ENCODE measurements at regions not wholly inside any gene's neighbourhood (a gene's known extent, or its start where the extent isn't known, plus 50 kb on each side); places are given as distances from the start of the nearest gene placed in this dataset.

DNA sequence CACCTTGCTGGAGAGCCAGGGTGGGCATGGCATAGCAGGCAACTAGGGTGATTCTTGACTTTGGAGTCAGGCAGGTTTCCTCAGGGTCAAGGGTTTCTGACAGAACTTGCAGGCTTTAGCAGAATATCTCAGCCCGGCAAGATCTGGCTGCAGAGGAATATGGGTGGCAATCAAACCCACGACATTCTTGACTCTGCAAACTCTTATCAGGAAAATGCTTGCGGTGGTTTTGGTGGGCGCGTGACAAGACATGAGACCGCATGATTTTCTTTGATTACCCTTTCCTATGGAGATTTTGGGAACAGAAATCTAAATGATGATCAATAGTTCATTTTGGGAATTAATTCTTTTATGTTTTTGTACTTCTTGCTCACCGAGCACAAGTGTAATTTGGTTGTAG, 449.5 kb downstream of the VRK1 start:
- H3K27me3 ChIP-seq (ENCODE audit: control insufficient read depth, insufficient read depth, low read length) = no peaks in the 10 kb centered on the region
- no peaks in the 10 kb centered on the region for H3K4me1 ChIP-seq (ENCODE audit: control insufficient read depth, insufficient read depth, low read length)
- H3K36me3 ChIP-seq (ENCODE audit: insufficient read depth, low read length) = no peaks in the 10 kb centered on the region

DNA sequence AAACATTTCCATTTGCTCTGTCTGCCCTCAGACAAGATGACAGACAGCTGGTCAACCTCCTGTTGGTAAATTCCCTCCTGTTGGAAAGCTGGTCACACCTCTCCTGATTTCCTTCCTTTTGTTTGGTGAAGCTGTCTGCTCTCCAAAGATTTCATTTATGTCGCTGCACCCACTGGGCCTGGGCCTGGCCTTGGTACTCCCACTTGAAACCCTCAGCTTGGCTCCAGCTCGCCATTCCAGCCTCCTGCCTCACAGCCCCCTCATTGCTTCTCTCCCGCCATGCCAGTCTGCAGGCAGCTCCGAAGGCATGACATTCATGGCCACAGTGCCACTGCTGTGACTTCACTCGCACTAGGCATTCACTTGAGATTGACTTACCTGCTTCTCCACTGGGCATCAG, 451.8 kb downstream of the VRK1 start:
- Histone ChIP-seq H3K4me2 (ENCODE audit: low read length) (no peak overlapping the region), H3K4me1 (ENCODE audit: control insufficient read depth, insufficient read depth, low read length) (no peaks in the 10 kb centered on the region)

More for the DNA sequence above, 449.5 kb downstream of the VRK1 start:
- Histone ChIP-seq H3K9ac (ENCODE audit: low read depth, low read length) (no peak overlapping the region), H3K4me2 (ENCODE audit: low read length) (no peak overlapping the region), H3K9me3 (replicated peaks; ENCODE audit: low read length) (peaks cover 8% of the 10 kb centered on the region), H3K4me3 (ENCODE audit: low read length) (no peak overlapping the region)

GRCh38 chr14:97250931-97251330, 453.7 kb downstream of the VRK1 start:
- no peaks in the 10 kb centered on the region for H3K4me1 ChIP-seq (ENCODE audit: control insufficient read depth, insufficient read depth, low read length)
- no peaks in the 10 kb centered on the region for H3K27me3 ChIP-seq (ENCODE audit: control insufficient read depth, insufficient read depth, low read length)
- H3K4me3 ChIP-seq (ENCODE audit: low read length) = no peak overlapping the region
- H3K36me3 ChIP-seq (ENCODE audit: insufficient read depth, low read length) = no peaks in the 10 kb centered on the region
- H3K4me2 ChIP-seq (ENCODE audit: low read length) = no peak overlapping the region
- H3K9me3 ChIP-seq (replicated peaks; ENCODE audit: low read length) = peaks cover 8% of the 10 kb centered on the region
- H3K9ac ChIP-seq (ENCODE audit: low read depth, low read length) = no peak overlapping the region

More for the DNA sequence above, 451.8 kb downstream of the VRK1 start:
- Histone ChIP-seq H3K36me3 (ENCODE audit: insufficient read depth, low read length) (no peaks in the 10 kb centered on the region), H3K9ac (ENCODE audit: low read depth, low read length) (no peak overlapping the region), H3K9me3 (replicated peaks; ENCODE audit: low read length) (peaks cover 8% of the 10 kb centered on the region), H3K27me3 (ENCODE audit: control insufficient read depth, insufficient read depth, low read length) (no peaks in the 10 kb centered on the region), H3K4me3 (ENCODE audit: low read length) (no peak overlapping the region)

DNA sequence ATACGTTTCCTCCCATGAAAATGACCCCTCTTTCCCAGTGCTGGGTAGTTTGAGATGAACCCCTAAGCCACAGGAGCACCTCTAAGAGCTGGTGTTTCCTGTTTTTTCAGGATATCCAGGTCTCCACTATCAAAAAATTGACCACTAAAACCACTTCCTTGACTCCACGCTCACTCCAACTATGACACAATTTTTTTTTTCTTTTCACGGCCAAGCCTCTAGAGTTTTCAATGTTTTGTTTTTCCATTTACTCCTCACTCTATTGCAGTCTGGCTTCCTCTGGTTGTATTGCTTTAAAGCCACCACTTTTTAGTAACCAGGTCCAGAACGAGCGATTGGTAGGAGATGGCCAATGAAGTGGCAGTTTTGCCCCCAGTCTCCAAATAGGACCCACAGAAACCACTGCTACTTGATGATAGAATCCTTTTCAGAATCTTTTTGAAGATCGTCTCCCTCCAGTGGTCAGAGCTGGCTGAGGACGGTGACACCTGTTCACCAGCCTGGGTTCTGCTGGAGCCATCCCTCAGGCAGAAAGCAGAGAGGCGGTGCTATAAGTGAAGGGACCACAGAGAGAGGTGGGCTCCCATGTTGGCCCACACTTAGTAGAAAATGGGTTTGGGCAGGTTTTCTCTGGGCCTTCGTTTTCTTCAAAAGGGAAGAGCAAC, 454.4 kb downstream of the VRK1 start:
- Histone ChIP-seq H3K4me2 (ENCODE audit: low read length) (no peak overlapping the region), H3K4me1 (ENCODE audit: control insufficient read depth, insufficient read depth, low read length) (no peaks in the 10 kb centered on the region), H3K4me3 (ENCODE audit: low read length) (no peak overlapping the region), H3K9ac (ENCODE audit: low read depth, low read length) (no peak overlapping the region), H3K9me3 (replicated peaks; ENCODE audit: low read length) (peaks cover 3% of the 10 kb centered on the region), H3K36me3 (ENCODE audit: insufficient read depth, low read length) (no peaks in the 10 kb centered on the region), H3K27me3 (ENCODE audit: control insufficient read depth, insufficient read depth, low read length) (no peaks in the 10 kb centered on the region)

DNA sequence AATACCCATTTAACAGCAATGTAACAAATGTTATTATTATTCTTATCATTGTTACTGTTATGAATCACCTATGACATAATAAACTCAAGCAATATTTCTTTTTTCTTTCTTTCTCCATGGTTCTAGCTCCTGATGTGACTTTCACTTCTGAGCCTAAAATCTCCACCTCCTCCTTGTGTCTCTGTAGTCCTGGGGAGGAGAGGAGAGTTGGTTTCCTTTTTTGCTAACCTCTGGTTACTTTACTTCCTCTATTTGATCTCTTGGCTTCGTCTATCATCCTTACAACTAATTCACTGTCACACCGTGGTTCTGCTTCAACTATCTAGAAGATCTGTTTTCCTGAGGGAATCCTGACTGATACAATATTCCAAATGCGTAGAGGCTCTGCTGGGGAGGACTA, 456.6 kb downstream of the VRK1 start:
- Histone ChIP-seq H3K4me3 (ENCODE audit: low read length) (no peak overlapping the region), H3K9ac (ENCODE audit: low read depth, low read length) (no peak overlapping the region), H3K36me3 (ENCODE audit: insufficient read depth, low read length) (no peaks in the 10 kb centered on the region), H3K4me2 (ENCODE audit: low read length) (no peak overlapping the region), H3K9me3 (replicated peaks; ENCODE audit: low read length) (peaks cover 2% of the 10 kb centered on the region), H3K4me1 (ENCODE audit: control insufficient read depth, insufficient read depth, low read length) (no peaks in the 10 kb centered on the region), H3K27me3 (ENCODE audit: control insufficient read depth, insufficient read depth, low read length) (no peaks in the 10 kb centered on the region)

- H3K4me3 ChIP-seq (ENCODE audit: low read length) = no peak overlapping the region
- no peak overlapping the region for H3K9ac ChIP-seq (ENCODE audit: low read depth, low read length)
- no peaks in the 10 kb centered on the region for H3K36me3 ChIP-seq (ENCODE audit: insufficient read depth, low read length)
- H3K4me1 ChIP-seq (ENCODE audit: control insufficient read depth, insufficient read depth, low read length) = no peaks in the 10 kb centered on the region
- no peak overlapping the region for H3K4me2 ChIP-seq (ENCODE audit: low read length)
- no peaks in the 10 kb centered on the region for H3K27me3 ChIP-seq (ENCODE audit: control insufficient read depth, insufficient read depth, low read length)
- peaks cover 16% of the 10 kb centered on the region for H3K9me3 ChIP-seq (replicated peaks; ENCODE audit: low read length)
Measured at GRCh38 chr14:97262336-97262735, 465.2 kb downstream of the VRK1 start.

- H3K4me2 ChIP-seq (ENCODE audit: low read length) = no peak overlapping the region
- no peak overlapping the region for H3K9ac ChIP-seq (ENCODE audit: low read depth, low read length)
- H3K9me3 ChIP-seq (replicated peaks; ENCODE audit: low read length) = peaks cover 12% of the 10 kb centered on the region
Measured at GRCh38 chr14:97264516-97265230, 467.5 kb downstream of the VRK1 start.

GRCh38 chr14:97266653-97267052, 469.5 kb downstream of the VRK1 start:
- Histone ChIP-seq H3K36me3 (ENCODE audit: insufficient read depth, low read length) (no peaks in the 10 kb centered on the region), H3K9me3 (replicated peaks; ENCODE audit: low read length) (peaks cover 26% of the 10 kb centered on the region), H3K4me3 (ENCODE audit: low read length) (no peak overlapping the region), H3K4me1 (ENCODE audit: control insufficient read depth, insufficient read depth, low read length) (no peaks in the 10 kb centered on the region), H3K4me2 (ENCODE audit: low read length) (no peak overlapping the region), H3K9ac (ENCODE audit: low read depth, low read length) (no peak overlapping the region), H3K27me3 (ENCODE audit: control insufficient read depth, insufficient read depth, low read length) (no peaks in the 10 kb centered on the region)

More at GRCh38 chr14:97264516-97265230, 467.5 kb downstream of the VRK1 start:
- no peak overlapping the region for H3K4me3 ChIP-seq (ENCODE audit: low read length)
- no peaks in the 10 kb centered on the region for H3K36me3 ChIP-seq (ENCODE audit: insufficient read depth, low read length)
- H3K27me3 ChIP-seq (ENCODE audit: control insufficient read depth, insufficient read depth, low read length) = no peaks in the 10 kb centered on the region
- H3K4me1 ChIP-seq (ENCODE audit: control insufficient read depth, insufficient read depth, low read length) = no peaks in the 10 kb centered on the region

GRCh38 chr14:97267509-97267908, 470.3 kb downstream of the VRK1 start:
- Histone ChIP-seq H3K4me1 (ENCODE audit: control insufficient read depth, insufficient read depth, low read length) (no peaks in the 10 kb centered on the region), H3K36me3 (ENCODE audit: insufficient read depth, low read length) (no peaks in the 10 kb centered on the region), H3K27me3 (ENCODE audit: control insufficient read depth, insufficient read depth, low read length) (no peaks in the 10 kb centered on the region), H3K9ac (ENCODE audit: low read depth, low read length) (no peak overlapping the region), H3K4me2 (ENCODE audit: low read length) (no peak overlapping the region), H3K4me3 (ENCODE audit: low read length) (no peak overlapping the region), H3K9me3 (replicated peaks; ENCODE audit: low read length) (peaks cover 27% of the 10 kb centered on the region)

GRCh38 chr14:97268097-97268496, 470.9 kb downstream of the VRK1 start:
- peaks cover 27% of the 10 kb centered on the region for H3K9me3 ChIP-seq (replicated peaks; ENCODE audit: low read length)
- no peaks in the 10 kb centered on the region for H3K27me3 ChIP-seq (ENCODE audit: control insufficient read depth, insufficient read depth, low read length)
- H3K4me2 ChIP-seq (ENCODE audit: low read length) = no peak overlapping the region
- no peaks in the 10 kb centered on the region for H3K4me1 ChIP-seq (ENCODE audit: control insufficient read depth, insufficient read depth, low read length)
- H3K9ac ChIP-seq (ENCODE audit: low read depth, low read length) = no peak overlapping the region
- H3K4me3 ChIP-seq (ENCODE audit: low read length) = no peak overlapping the region
- no peaks in the 10 kb centered on the region for H3K36me3 ChIP-seq (ENCODE audit: insufficient read depth, low read length)

GRCh38 chr14:97270308-97270707, 473.1 kb downstream of the VRK1 start:
- no peaks in the 10 kb centered on the region for H3K4me1 ChIP-seq (ENCODE audit: control insufficient read depth, insufficient read depth, low read length)
- H3K9me3 ChIP-seq (replicated peaks; ENCODE audit: low read length) = peaks cover 25% of the 10 kb centered on the region
- H3K27me3 ChIP-seq (ENCODE audit: control insufficient read depth, insufficient read depth, low read length) = no peaks in the 10 kb centered on the region
- no peak overlapping the region for H3K4me3 ChIP-seq (ENCODE audit: low read length)
- H3K36me3 ChIP-seq (ENCODE audit: insufficient read depth, low read length) = no peaks in the 10 kb centered on the region
- no peak overlapping the region for H3K4me2 ChIP-seq (ENCODE audit: low read length)
- H3K9ac ChIP-seq (ENCODE audit: low read depth, low read length) = no peak overlapping the region

- Histone ChIP-seq H3K9me3 (replicated peaks; ENCODE audit: low read length) (peaks cover 23% of the 10 kb centered on the region), H3K4me1 (ENCODE audit: control insufficient read depth, insufficient read depth, low read length) (no peaks in the 10 kb centered on the region), H3K36me3 (ENCODE audit: insufficient read depth, low read length) (no peaks in the 10 kb centered on the region), H3K27me3 (ENCODE audit: control insufficient read depth, insufficient read depth, low read length) (no peaks in the 10 kb centered on the region), H3K4me2 (ENCODE audit: low read length) (no peak overlapping the region), H3K9ac (ENCODE audit: low read depth, low read length) (no peak overlapping the region), H3K4me3 (ENCODE audit: low read length) (no peak overlapping the region)
Measured at GRCh38 chr14:97271451-97271960, 474.3 kb downstream of the VRK1 start.

Measured in skeletal muscle satellite cell (primary cell).